GM20431 (cell line): ENCODE measurements at regions not wholly inside any gene's neighbourhood (a gene's known extent, or its start where the extent isn't known, plus 50 kb on each side); places are given as distances from the start of the nearest gene placed in this dataset.

Experiments
- in situ Hi-C: fragments of 300-500 bp; cut with MseI, MboI; formaldehyde crosslinking; loops from one replicate; pipeline ENCODE4 v1.15.0; 2020; ENCODE audit warnings: low sequenced_read_pairs; ENCODE audit not compliant: unreplicated experiment

GRCh38 chr9:116070256-116070914 is 83.2 kb upstream of the PAPPA start:
- in situ Hi-C loops, result no loop called here

DNA sequence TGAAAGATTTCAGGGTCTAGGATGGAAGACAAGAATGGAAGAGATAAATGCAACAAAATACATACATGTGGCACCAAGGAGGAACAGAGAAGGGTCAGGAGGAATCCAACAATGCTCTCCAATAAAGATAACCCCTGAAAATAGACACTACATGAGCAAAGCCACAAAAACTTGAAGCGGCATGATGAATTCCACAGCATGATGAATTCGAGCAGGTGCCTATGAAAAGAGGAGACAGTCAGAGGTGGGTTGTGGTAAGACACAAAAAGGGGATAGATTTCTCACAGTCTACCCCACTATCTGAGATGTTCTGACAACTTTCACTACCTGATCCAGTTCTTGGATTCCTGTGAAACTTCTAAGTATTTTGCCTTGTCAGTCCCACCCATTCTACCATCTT is 81.5 kb upstream of the PAPPA start:
- in situ Hi-C loops, result no loop called here

- in situ Hi-C loops, result no loop called here
Measured at GRCh38 chr9:116073826-116074225, 79.8 kb upstream of the PAPPA start.

DNA sequence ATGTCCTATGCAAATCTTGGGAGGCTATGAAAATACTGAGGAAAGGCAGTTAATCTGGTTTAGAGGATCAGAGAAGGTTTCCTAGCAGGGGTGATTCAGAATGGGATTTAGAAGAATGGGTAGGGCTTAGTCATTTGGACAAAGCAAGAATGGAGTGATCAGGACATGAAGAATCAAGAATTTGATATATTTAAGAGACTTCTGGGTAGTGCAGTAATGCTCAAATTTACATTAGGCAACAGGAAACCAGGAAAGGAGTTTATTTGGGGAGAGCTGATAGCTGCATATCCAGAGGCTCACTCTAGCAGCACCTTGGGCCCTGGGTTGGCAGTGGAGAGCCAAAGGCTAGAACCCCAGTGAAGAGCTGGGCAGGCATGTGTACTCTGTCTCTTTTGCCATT is 78.9 kb upstream of the PAPPA start:
- in situ Hi-C loops, result no loop called here

DNA sequence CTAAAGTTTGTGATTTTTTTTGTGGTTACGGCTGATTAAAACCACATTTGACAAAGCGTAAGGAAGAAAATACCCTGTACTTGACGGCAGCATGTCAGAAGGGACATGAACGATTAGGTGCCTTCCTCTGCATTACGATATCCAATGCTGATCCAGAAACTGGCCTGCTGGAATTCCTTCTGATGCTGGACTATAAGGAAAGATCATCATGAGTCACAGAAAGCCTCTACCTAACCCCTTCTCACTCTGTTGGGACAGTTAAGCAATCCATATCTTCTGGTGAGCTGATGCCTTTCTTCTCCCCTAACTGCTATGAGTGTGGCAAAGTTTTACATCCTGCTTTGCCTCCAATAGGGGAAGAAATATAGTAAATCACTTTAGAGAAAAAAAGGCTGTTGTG is 78.4 kb upstream of the PAPPA start:
- in situ Hi-C loops, result no loop called here

- in situ Hi-C loops, result no loop called here
Measured at GRCh38 chr9:116078640-116079039, 75.0 kb upstream of the PAPPA start.

- in situ Hi-C loops, result no loop called here
Measured at GRCh38 chr9:116080561-116080960, 73.0 kb upstream of the PAPPA start.

DNA sequence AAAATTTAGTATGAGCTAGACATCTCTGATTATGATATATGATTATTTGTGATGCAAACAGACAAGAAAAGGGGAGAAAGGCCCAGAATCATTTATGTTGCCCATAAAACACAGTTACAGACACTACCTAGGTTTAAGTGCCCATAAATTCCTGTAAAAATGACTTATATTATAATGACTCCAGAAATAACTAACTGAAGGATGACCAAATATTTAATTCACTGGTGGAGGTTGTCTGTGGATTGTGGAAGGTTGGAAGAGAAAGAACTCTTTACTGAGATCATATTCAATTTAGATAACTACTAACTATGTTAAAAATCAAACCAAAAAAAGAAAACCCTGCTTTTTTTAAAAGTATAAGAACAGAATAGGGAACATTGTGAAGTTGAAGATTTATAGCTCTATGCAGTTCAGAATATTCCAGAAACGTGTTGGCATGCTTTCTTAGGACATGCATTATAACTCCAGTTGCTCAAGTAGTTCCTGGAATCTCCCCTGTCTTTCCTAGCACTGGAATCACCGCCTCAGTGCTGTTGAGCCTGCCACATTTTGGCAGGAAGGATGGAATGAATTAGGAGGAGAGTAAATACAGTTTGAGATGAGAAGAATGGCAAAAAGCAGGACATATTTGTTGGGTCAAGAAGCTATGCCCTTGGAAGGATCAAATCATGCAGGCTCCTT is 72.0 kb upstream of the PAPPA start:
- in situ Hi-C loops, result no loop called here

DNA sequence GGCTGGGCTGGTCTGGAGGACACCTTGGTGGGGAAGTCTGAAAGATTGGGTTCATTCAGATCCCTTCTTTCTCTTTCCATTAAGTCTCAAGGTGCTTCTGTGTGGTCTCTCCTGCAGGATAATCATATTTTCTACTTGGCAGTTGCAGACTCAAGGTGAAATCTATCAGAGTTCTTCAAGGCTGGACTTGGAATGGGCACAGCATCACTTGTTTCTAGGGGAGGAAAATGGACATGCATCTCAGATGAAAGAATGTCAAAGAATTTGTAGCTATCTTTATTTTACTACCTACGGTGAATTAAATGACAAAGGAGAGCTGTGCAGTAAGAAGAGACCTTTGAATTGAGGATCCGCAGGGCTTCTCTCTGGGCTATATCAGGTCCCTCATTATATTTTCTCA is 69.8 kb upstream of the PAPPA start:
- in situ Hi-C loops, result no loop called here

GRCh38 chr9:116084497-116084896 is 69.1 kb upstream of the PAPPA start:
- in situ Hi-C loops, result no loop called here

DNA sequence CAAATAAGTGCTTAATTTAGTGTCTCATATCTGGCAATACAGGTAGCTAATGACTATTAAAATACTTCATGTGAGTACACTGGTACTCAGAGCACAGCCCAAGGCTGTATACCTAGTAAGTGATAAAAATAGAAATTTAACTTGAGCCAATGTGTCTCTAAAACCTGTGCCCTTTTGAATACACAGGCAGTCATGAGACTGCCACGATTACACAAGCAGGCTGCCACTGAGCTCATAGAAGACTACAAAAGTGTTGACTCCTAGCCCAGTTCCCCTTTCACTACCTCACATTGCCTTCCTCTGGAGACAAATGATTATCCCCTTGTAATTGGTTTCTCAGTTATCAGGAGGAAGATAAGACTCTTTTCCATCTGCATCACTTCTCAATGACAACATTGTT is 66.3 kb upstream of the PAPPA start:
- in situ Hi-C loops, result no loop called here

GRCh38 chr9:116087751-116088194 is 65.8 kb upstream of the PAPPA start:
- in situ Hi-C loops, result no loop called here

GRCh38 chr9:116088396-116088795 is 65.2 kb upstream of the PAPPA start:
- in situ Hi-C loops, result no loop called here

- in situ Hi-C loops, result no loop called here
Measured at GRCh38 chr9:116090030-116090770, 63.4 kb upstream of the PAPPA start.

DNA sequence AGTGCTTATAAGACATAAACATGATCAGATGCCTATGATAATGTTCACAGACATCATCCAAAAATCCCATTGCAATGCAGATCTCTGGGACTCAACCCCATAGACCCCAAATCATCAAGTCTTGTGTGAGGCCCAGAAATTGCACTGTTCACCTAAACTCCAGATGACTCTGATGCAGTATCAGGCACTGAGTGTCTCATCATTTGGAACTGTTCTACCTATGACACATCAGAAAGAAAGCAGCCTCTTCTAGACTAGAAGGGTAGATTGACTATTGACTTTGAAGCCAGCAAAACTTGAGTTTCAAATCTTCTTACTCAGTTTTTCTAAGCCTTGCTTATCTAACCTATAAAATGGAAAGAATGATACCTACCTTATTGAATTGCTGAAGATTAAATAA is 58.7 kb upstream of the PAPPA start:
- in situ Hi-C loops, result no loop called here

- in situ Hi-C loops, result no loop called here
Measured at GRCh38 chr9:116095403-116095802, 58.2 kb upstream of the PAPPA start.

DNA sequence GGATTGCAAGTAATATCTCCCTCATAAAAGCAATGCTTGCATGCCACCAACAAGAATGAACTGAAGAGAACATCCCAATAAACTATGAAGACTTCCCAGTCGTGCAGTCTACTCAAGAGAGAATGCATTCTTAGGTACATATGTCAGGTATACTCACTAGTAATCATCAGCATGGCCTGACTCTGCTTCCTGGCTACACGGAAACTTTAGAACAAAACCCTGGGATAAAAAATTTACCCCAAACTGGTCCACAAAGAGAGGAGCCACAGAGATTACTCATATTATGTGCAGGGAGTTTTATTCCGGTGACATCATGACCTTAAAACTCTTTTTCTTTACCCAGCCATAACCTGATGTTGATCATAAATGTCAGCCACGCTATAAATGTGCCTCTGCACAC is 57.5 kb upstream of the PAPPA start:
- in situ Hi-C loops, result no loop called here

DNA sequence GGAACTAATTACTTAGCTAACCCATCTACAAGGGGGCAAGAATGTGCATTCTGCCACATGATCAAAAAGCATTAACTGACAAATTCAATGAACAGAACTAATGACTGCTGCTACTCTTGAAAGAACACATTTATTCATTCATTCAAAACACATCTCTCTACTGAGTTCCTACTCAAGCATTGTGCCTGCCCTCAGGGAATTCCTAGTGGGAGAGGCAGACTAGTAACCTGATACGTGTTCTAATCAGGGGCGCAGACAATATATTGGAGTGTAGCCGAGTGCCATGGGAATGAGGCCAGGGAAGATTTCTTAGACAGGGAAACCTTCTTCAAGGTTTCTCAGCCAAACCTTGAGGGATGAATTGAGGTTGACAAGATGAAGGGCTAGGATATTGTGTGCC is 56.7 kb upstream of the PAPPA start:
- in situ Hi-C loops, result no loop called here

DNA sequence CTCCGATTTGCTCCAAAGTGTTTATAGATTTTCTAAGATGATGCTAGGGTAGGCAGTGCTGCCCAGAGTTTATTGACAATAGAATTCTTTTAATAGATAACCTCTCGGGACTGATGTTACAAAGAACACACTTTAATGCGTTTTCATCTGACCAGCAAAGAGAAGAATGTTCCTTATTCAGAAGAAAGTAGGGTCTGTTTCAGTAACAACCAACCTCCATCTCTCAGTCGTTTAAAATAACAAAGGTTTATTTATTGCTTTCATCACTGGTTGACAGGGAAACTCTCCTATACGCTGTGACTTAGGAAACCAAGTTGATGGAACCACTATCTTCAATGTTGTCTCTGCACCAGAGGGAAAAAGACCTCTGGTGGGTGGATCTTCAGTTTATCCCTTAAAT is 55.1 kb upstream of the PAPPA start:
- in situ Hi-C loops, result no loop called here

DNA sequence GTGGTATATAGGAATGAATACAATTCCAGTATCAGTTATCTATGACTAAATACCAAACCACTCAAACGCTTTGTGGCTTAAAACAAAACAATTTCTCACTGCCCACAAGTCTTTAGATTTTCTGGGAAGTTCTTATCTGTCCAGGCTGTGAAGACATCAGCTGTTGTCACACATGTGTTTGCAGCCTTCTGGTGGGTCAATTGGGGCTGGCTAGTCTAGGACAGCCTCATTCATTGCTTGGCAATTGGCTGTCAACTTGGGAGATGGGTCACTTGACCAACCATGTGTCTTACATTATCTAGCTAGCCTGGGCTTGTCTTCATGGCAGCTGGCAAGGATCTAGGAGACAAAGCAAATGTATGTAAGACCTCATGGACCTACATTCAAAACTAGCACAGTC is 53.8 kb upstream of the PAPPA start:
- in situ Hi-C loops, result no loop called here

- in situ Hi-C loops, result no loop called here
Measured at GRCh38 chr9:116100711-116101121, 52.9 kb upstream of the PAPPA start.
